ENCODE measurements at regions not wholly inside any gene's neighbourhood (a gene's known extent, or its start where the extent isn't known, plus 50 kb on each side); places are given as distances from the start of the nearest gene placed in this dataset.

DNA sequence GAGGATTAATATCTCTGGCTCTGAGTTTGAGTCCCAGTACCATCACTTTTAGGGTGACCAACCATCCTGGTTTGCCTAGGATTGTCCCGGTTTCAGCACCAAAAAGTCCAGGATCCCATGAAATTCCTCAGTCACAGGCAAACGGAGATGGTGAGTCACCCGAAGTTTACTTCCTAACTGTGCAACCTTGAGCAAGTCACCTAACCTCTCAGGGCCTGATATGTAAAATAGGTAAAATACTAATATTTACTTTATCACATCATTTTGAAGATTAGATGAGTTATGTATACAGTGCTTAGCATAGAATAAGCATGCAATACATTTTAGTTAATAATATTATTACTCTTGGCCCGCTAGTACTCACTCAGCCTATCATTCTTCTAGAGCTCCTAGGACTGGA is 91.1 kb upstream of the KCNMB2 start:
- H3K36me3 Mint-ChIP-seq (ENCODE audit: insufficient read depth, unreplicated experiment) = no peaks in the 10 kb centered on the region
- H3K4me3 Mint-ChIP-seq (ENCODE audit: unreplicated experiment) = no peak overlapping the region
- ChIA-PET CTCF (interaction anchor here (0.6 to 2.5 kb wide), 6 partner anchors 10 to 861 kb away, joined by 3 to 16 read pairs (median 3); no protein-coding TSS in a partner anchor), POLR2A (no interaction called here)
- TF ChIP-seq, protein P1, sequence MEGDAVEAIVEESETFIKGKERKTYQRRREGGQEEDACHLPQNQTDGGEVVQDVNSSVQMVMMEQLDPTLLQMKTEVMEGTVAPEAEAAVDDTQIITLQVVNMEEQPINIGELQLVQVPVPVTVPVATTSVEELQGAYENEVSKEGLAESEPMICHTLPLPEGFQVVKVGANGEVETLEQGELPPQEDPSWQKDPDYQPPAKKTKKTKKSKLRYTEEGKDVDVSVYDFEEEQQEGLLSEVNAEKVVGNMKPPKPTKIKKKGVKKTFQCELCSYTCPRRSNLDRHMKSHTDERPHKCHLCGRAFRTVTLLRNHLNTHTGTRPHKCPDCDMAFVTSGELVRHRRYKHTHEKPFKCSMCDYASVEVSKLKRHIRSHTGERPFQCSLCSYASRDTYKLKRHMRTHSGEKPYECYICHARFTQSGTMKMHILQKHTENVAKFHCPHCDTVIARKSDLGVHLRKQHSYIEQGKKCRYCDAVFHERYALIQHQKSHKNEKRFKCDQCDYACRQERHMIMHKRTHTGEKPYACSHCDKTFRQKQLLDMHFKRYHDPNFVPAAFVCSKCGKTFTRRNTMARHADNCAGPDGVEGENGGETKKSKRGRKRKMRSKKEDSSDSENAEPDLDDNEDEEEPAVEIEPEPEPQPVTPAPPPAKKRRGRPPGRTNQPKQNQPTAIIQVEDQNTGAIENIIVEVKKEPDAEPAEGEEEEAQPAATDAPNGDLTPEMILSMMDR (IDR thresholded peaks at IDR 0.05; ENCODE audit: unreplicated experiment) = no peak
- no TSS peak for BruUV-seq (replicated peaks)
- no peak for DNase-seq (ENCODE audit: unreplicated experiment)
- no peaks in the 10 kb centered on the region for H3K27me3 Mint-ChIP-seq (ENCODE audit: insufficient read depth, unreplicated experiment)
- H3K9me3 Mint-ChIP-seq (ENCODE audit: unreplicated experiment) = no peaks in the 10 kb centered on the region
- no peak overlapping the region for H3K27ac Mint-ChIP-seq (ENCODE audit: low read depth, unreplicated experiment)
- intact Hi-C loops (cut with micrococcal nuclease) = loop anchor here (10.0 kb wide), 1 partner anchor 870 kb away; no protein-coding TSS in a partner anchor
- H3K4me1 Mint-ChIP-seq (ENCODE audit: insufficient read depth, unreplicated experiment) = no peaks in the 10 kb centered on the region

DNA sequence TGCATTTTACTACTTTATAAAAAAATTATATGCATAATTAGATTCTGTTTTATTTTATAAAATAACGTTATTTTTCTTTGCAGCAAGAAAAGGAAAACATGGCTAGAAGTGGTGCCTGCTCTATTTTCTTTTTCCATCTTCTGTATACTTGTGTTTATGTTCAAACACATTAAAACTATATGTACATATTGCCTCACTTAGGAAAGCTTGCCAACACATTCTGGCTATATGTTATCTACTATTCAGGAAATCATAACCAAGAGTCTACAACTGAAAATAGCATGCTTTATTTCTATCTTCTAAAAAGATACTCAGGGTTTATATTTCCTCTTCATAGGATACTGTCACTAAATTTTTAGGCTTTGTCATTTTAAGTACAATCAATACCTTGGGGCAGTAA is 90.2 kb upstream of the KCNMB2 start:
- CTCF ChIA-PET = interaction anchor here (0.9 to 7.1 kb wide), 2 partner anchors 14 to 521 kb away, joined by 3 to 28 read pairs; no protein-coding TSS in a partner anchor
- Mint-ChIP-seq H3K9me3 (ENCODE audit: unreplicated experiment) (no peaks in the 10 kb centered on the region), H3K4me1 (ENCODE audit: insufficient read depth, unreplicated experiment) (no peaks in the 10 kb centered on the region), H3K27ac (ENCODE audit: low read depth, unreplicated experiment) (no peak overlapping the region), H3K36me3 (ENCODE audit: insufficient read depth, unreplicated experiment) (no peaks in the 10 kb centered on the region), H3K27me3 (ENCODE audit: insufficient read depth, unreplicated experiment) (no peaks in the 10 kb centered on the region), H3K4me3 (ENCODE audit: unreplicated experiment) (no peak overlapping the region)
- BruUV-seq (replicated peaks) = no TSS peak
- intact Hi-C loops (cut with micrococcal nuclease) = loop anchor here (10.0 kb wide), 1 partner anchor 869 kb away; no protein-coding TSS in a partner anchor
- no peak for DNase-seq (ENCODE audit: unreplicated experiment)
- TF ChIP-seq, protein P1 (IDR thresholded peaks at IDR 0.05; ENCODE audit: unreplicated experiment) = no peak
- POLR2A ChIA-PET = no interaction called here

DNA sequence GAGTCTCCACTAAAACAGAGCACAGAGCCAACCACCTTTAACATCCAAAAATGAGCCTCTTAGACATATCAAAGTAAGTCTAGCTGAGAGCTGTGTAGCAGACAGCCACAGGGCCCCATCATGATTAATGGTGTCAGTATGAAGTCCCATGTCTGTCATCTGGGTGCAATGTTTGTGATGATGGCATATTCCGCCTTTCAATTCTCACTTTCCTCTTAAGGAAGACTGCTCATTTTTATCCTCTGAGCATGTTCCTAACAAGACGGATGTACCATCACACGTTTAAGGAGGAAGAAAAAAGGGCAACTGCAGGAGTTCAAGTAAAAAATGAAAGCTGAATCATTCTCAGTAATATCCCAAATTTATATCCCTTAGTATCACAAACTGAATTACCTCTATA is 85.8 kb upstream of the KCNMB2 start:
- intact Hi-C loops (cut with micrococcal nuclease) = no loop called here
- Mint-ChIP-seq H3K4me3 (ENCODE audit: unreplicated experiment) (no peak overlapping the region), H3K27ac (ENCODE audit: low read depth, unreplicated experiment) (no peak overlapping the region), H3K4me1 (ENCODE audit: insufficient read depth, unreplicated experiment) (no peaks in the 10 kb centered on the region), H3K9me3 (ENCODE audit: unreplicated experiment) (no peaks in the 10 kb centered on the region), H3K27me3 (ENCODE audit: insufficient read depth, unreplicated experiment) (no peaks in the 10 kb centered on the region), H3K36me3 (ENCODE audit: insufficient read depth, unreplicated experiment) (no peaks in the 10 kb centered on the region)
- TF ChIP-seq, protein P1 (IDR thresholded peaks at IDR 0.05; ENCODE audit: unreplicated experiment) = no peak
- CTCF ChIA-PET = interaction anchor here (0.6 to 7.1 kb wide), 3 partner anchors 14 to 517 kb away, joined by 4 to 28 read pairs (median 4); no protein-coding TSS in a partner anchor
- no TSS peak for BruUV-seq (replicated peaks)
- no peak for DNase-seq (ENCODE audit: unreplicated experiment)
- POLR2A ChIA-PET = no interaction called here

- Mint-ChIP-seq H3K36me3 (ENCODE audit: insufficient read depth, unreplicated experiment) (no peaks in the 10 kb centered on the region), H3K4me3 (ENCODE audit: unreplicated experiment) (no peak overlapping the region), H3K27me3 (ENCODE audit: insufficient read depth, unreplicated experiment) (no peaks in the 10 kb centered on the region), H3K9me3 (ENCODE audit: unreplicated experiment) (no peaks in the 10 kb centered on the region), H3K4me1 (ENCODE audit: insufficient read depth, unreplicated experiment) (no peaks in the 10 kb centered on the region), H3K27ac (ENCODE audit: low read depth, unreplicated experiment) (no peak overlapping the region)
- ChIA-PET CTCF (interaction anchor here (0.6 to 7.1 kb wide), 3 partner anchors 17 to 516 kb away, joined by 3 to 28 read pairs (median 3); no protein-coding TSS in a partner anchor), POLR2A (interaction anchor here (0.6 kb wide), 1 partner anchor 452 kb away, joined by 3 read pairs; no protein-coding TSS in a partner anchor)
- DNase-seq (ENCODE audit: unreplicated experiment) = no peak
- TF ChIP-seq, protein P1 (IDR thresholded peaks at IDR 0.05; ENCODE audit: unreplicated experiment) = no peak
- no TSS peak for BruUV-seq (replicated peaks)
- intact Hi-C loops (cut with micrococcal nuclease) = no loop called here
Observed at GRCh38 chr3:178451799-178452198, 84.4 kb upstream of the KCNMB2 start.
